ENCODE measurements at regions not wholly inside any gene's neighbourhood (a gene's known extent, or its start where the extent isn't known, plus 50 kb on each side); places are given as distances from the start of the nearest gene placed in this dataset.

DNA sequence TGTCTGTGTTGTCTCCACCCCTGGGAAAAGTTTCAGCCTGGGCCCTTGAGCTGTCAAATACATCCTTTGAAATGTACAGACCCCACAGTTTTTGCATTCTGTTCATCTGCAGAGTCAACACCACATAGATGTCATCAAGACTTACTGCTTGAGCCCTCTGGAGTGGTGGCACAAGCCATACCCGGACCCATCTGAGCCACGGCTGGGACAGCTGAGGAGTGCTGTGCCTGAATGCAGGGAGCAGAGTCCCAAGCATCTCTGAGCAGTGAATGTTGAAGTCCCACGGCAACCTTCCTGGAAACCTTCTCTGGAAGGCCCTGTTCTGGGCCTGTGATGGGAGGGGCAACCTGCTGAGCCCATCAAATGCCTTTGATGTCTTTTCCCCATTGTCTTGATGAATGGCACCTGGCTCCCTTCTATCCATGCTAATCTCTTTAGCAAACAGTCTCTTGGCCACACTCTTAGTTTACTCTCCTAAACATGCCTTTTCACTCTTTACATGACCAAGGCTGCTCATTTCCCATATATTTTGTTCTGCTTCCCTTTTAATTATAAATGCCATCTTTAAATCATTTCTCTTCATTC is 92.5 kb downstream of the ATPSCKMT start:
- peaks cover 14% of the 10 kb centered on the region for H3K27me3 ChIP-seq
- H3K27ac ChIP-seq, result no peak overlapping the region
- no peaks in the 10 kb centered on the region for H3K9me3 ChIP-seq
- no peaks in the 10 kb centered on the region for H3K4me1 ChIP-seq
- no peaks in the 10 kb centered on the region for H3K36me3 ChIP-seq
- TF ChIP-seq POLR2A (IDR thresholded peaks at IDR 0.05), result no peak
- TF ChIP-seq EP300 (IDR thresholded peaks at IDR 0.05), result no peak
- TF ChIP-seq, protein P1, sequence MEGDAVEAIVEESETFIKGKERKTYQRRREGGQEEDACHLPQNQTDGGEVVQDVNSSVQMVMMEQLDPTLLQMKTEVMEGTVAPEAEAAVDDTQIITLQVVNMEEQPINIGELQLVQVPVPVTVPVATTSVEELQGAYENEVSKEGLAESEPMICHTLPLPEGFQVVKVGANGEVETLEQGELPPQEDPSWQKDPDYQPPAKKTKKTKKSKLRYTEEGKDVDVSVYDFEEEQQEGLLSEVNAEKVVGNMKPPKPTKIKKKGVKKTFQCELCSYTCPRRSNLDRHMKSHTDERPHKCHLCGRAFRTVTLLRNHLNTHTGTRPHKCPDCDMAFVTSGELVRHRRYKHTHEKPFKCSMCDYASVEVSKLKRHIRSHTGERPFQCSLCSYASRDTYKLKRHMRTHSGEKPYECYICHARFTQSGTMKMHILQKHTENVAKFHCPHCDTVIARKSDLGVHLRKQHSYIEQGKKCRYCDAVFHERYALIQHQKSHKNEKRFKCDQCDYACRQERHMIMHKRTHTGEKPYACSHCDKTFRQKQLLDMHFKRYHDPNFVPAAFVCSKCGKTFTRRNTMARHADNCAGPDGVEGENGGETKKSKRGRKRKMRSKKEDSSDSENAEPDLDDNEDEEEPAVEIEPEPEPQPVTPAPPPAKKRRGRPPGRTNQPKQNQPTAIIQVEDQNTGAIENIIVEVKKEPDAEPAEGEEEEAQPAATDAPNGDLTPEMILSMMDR (IDR thresholded peaks at IDR 0.05), result no peak
- TF ChIP-seq POLR2AphosphoS5 (IDR thresholded peaks at IDR 0.05), result no peak
- H3K4me3 ChIP-seq, result no peak overlapping the region
- no peak for ATAC-seq
- WGBS, 2 donors (ENCODE audit: low coverage in 1 of 2), result 0% methylated on average over 1 of the region's 3 CpGs; no CpG with 5 or more reads in 1 of the 2 donors

DNA sequence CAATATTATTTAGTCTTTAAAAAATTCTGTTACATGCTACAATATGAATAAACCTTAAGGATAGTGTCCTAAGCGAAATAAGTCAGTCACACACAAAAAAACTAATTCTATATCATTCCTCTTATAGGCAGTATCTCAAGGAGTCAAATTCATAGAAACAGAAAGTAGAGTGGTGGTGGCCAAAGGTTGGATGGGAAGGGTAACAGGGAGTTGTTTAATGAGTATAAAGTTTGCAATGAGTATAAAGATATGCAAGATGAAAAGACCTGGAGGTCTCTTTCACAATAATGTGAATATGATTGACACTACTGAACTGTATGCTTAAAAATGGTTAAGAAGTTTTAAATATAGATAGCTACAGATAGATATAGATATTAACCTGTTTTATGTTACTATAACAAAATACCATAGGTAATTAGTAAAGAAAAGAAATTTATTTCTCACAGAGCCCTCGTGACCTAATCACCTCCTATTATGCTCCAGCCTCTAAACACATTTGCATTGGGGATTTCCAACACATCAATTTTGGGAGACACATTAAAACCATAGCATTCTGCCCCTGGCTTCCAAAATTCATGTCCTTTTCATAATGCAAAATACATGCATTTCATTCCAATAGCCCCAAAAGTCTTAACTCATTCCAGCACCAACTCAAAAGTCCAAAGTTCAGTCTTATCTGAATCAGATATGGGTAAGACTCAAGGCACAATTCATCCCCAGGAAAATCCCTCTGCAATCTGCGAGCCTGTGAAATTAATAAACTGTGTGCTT is 93.6 kb downstream of the ATPSCKMT start:
- no peak for ATAC-seq
- no peak overlapping the region for H3K4me3 ChIP-seq
- H3K36me3 ChIP-seq, result no peaks in the 10 kb centered on the region
- H3K4me1 ChIP-seq, result no peaks in the 10 kb centered on the region
- WGBS, 2 donors (ENCODE audit: low coverage in 1 of 2), result 89 to 100% methylated on average over 2 to 3 of the region's 3 CpGs
- H3K9me3 ChIP-seq, result no peaks in the 10 kb centered on the region
- H3K27ac ChIP-seq, result no peak overlapping the region
- TF ChIP-seq POLR2AphosphoS5 (IDR thresholded peaks at IDR 0.05) (no peak), POLR2A (IDR thresholded peaks at IDR 0.05) (no peak), EP300 (IDR thresholded peaks at IDR 0.05) (no peak)
- TF ChIP-seq, protein P1 (IDR thresholded peaks at IDR 0.05), result no peak
- peaks cover 14% of the 10 kb centered on the region for H3K27me3 ChIP-seq

DNA sequence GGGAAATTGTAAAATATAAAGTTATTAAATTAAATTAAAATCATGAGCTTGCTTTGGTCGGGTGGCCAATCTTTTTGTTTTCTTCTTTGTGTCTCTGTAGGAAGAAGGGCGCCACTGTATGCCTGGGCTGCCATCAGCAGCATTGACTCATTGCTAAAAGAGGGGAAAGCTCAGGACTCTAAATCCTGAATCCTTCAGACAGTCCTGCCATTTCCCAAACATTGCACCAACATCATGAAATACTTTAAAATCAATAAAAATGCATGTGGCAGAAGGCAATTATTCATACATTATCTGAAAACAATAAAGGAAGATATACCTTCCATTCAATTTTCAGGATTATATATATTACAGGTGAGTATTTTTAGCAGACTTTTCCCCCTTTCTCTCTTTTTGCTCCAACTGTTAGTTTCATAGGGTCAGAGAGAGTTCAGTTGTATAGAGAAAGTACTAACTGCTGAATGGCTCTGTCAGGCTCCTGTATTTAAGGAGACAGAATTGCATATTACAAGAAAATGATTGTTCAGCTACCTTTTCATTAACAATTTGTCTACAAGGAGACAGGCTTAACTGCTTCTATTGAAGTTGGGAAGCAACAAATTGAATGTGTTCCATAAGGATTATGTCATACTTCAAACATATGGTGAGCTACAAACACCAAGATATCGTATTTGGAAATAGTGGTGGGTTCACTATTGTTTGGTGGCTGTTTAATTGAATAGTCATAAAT is 95.7 kb downstream of the ATPSCKMT start:
- H3K36me3 ChIP-seq, result no peaks in the 10 kb centered on the region
- no peak for TF ChIP-seq EP300 (IDR thresholded peaks at IDR 0.05)
- TF ChIP-seq POLR2AphosphoS5 (IDR thresholded peaks at IDR 0.05), result no peak
- TF ChIP-seq, protein P1 (IDR thresholded peaks at IDR 0.05), result no peak
- TF ChIP-seq POLR2A (IDR thresholded peaks at IDR 0.05), result no peak
- H3K4me1 ChIP-seq, result no peaks in the 10 kb centered on the region
- 34 to 46% methylated on average over 3 of the region's 3 CpGs for WGBS, 2 donors (ENCODE audit: low coverage in 1 of 2)
- peaks cover 5% of the 10 kb centered on the region for H3K27me3 ChIP-seq
- H3K27ac ChIP-seq, result no peak overlapping the region
- ATAC-seq, result no peak
- H3K4me3 ChIP-seq, result no peak overlapping the region
- H3K9me3 ChIP-seq, result no peaks in the 10 kb centered on the region

DNA sequence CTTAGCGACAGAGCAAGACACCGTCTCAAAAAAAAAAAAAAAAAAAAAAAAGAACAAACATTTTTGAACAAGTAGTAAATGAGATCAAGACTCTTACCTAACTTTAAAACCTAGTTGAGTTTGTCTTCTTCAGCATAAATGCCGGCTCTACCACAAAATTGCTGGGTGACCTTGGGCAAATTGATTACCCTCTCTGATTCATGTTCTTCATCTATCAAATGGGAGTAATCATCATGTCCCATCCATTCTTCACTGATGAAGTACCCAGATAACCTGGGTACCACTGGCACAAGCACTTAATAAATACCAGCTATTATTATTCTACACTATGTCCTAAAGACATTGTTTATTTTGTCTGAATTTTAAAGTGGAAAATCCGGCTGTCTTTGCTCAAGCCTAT is 96.3 kb downstream of the ATPSCKMT start:
- peaks cover 5% of the 10 kb centered on the region for H3K27me3 ChIP-seq
- WGBS, 2 donors (ENCODE audit: low coverage in 1 of 2), result 59 to 73% methylated on average over 2 to 3 of the region's 4 CpGs
- no peak for ATAC-seq

More for the DNA sequence above, 96.3 kb downstream of the ATPSCKMT start:
- TF ChIP-seq POLR2A (IDR thresholded peaks at IDR 0.05), result no peak
- TF ChIP-seq, protein P1 (IDR thresholded peaks at IDR 0.05), result no peak
- TF ChIP-seq POLR2AphosphoS5 (IDR thresholded peaks at IDR 0.05), result no peak
- TF ChIP-seq EP300 (IDR thresholded peaks at IDR 0.05), result no peak
- no peak overlapping the region for H3K27ac ChIP-seq
- no peaks in the 10 kb centered on the region for H3K36me3 ChIP-seq
- no peak overlapping the region for H3K4me3 ChIP-seq
- H3K4me1 ChIP-seq, result no peaks in the 10 kb centered on the region
- no peaks in the 10 kb centered on the region for H3K9me3 ChIP-seq

All from gastroesophageal sphincter (tissue), 4 donors.